Keratinocyte (primary cell): ENCODE measurements at regions not wholly inside any gene's neighbourhood (a gene's known extent, or its start where the extent isn't known, plus 50 kb on each side); places are given as distances from the start of the nearest gene placed in this dataset.

Experiments used
- DNase-seq: peaks from one replicate; pipeline ENCODE4 v3.0.0-alpha.2; 2011; ENCODE audit warnings: low read depth, missing footprints, low spot score
- FAIRE-seq: peaks from 2 replicates; lab custom pipeline; 2011; peaks lifted over from hg19 to GRCh38; lab: Jason Lieb, UNC
- H2AFZ ChIP-seq: 2 replicates; pipeline ENCODE4 v1.6.0; 2012; ENCODE audit warnings: low read length, control low read depth, inconsistent platforms; ENCODE audit not compliant: control insufficient read depth
- H3K27ac ChIP-seq: 2 replicates; pipeline ENCODE4 v1.5.1; 2011; ENCODE audit warnings: low read length; ENCODE audit not compliant: control insufficient read depth, insufficient read depth
- H3K27me3 ChIP-seq: 3 replicates; pipeline ENCODE4 v1.6.0; 2011; ENCODE audit warnings: low read length; ENCODE audit not compliant: control insufficient read depth, insufficient read depth; ENCODE audit errors: extremely low read depth
- H3K36me3 ChIP-seq, 2 experiments: 2 replicates in 1 of 2; 3 replicates in 1 of 2; pipeline ENCODE4 v1.5.1; 2011; ENCODE audit warnings: low read length in 2 of 2, mild to moderate bottlenecking in 1 of 2; ENCODE audit not compliant: control insufficient read depth in 2 of 2, insufficient read depth in 2 of 2; ENCODE audit errors: extremely low read depth in 1 of 2
- H3K4me1 ChIP-seq: 3 replicates; pipeline ENCODE4 v1.5.1; 2011; ENCODE audit warnings: low read length; ENCODE audit not compliant: control insufficient read depth, insufficient read depth; ENCODE audit errors: extremely low read depth
- H3K4me2 ChIP-seq: 3 replicates; pipeline ENCODE4 v1.6.0; 2011; ENCODE audit warnings: low read depth, low read length; ENCODE audit not compliant: control insufficient read depth, insufficient read depth; ENCODE audit errors: extremely low read depth
- H3K4me3 ChIP-seq, 3 experiments: fragments of 200-600 bp in 1 of 3; sonication (generic) in 1 of 3; 2 replicates in 2 of 3; 3 replicates in 1 of 3; pipeline ENCODE4 v1.5.1; 2011 to 2016; ENCODE audit warnings: low read length in 3 of 3, mild to moderate bottlenecking in 3 of 3, control low read depth in 2 of 3, inconsistent platforms in 1 of 3, low read depth in 1 of 3, mixed read lengths in 1 of 3, mixed run types in 1 of 3, moderate library complexity in 1 of 3; ENCODE audit not compliant: control insufficient read depth in 2 of 3, insufficient read depth in 2 of 3; ENCODE audit errors: extremely low read depth in 1 of 3
- H3K79me2 ChIP-seq: 2 replicates; pipeline ENCODE4 v1.6.0; 2012; ENCODE audit warnings: low read length; ENCODE audit not compliant: control insufficient read depth, insufficient read depth
- H3K9ac ChIP-seq: 3 replicates; pipeline ENCODE4 v1.6.0; 2011; ENCODE audit warnings: low read length; ENCODE audit not compliant: control insufficient read depth, insufficient read depth; ENCODE audit errors: extremely low read depth
- H3K9me1 ChIP-seq: 3 replicates; pipeline ENCODE4 v1.6.0; 2011; ENCODE audit warnings: low read length; ENCODE audit not compliant: control insufficient read depth, insufficient read depth; ENCODE audit errors: extremely low read depth
- H3K9me3 ChIP-seq: 2 replicates; pipeline ENCODE4 v1.5.1; 2012; ENCODE audit warnings: low read depth, low read length; ENCODE audit not compliant: control insufficient read depth
- H4K20me1 ChIP-seq: 3 replicates; pipeline ENCODE4 v1.6.0; 2011; ENCODE audit warnings: low read length; ENCODE audit not compliant: control insufficient read depth, insufficient read depth; ENCODE audit errors: extremely low read depth
- EZH2 ChIP-seq: IDR thresholded peaks from one replicate; pipeline ENCODE4 v1.6.1; 2012; ENCODE audit warnings: inconsistent platforms, mild to moderate bottlenecking, low read length, moderate library complexity
- dilution Hi-C: fragments of 300-500 bp; cut with MboI; formaldehyde crosslinking; loops from one replicate; pipeline ENCODE4 v1.7.0; 2020; ENCODE audit warnings: low sequenced_read_pairs; ENCODE audit not compliant: extremely low pct_ligation_motif_present
- TF ChIP-seq, protein P1 (sequence below), 3 experiments: IDR thresholded peaks in 1 of 3; conservative IDR thresholded peaks in 1 of 3; optimal IDR thresholded peaks in 1 of 3; 2 replicates in 2 of 3; 3 replicates in 1 of 3; pipeline versions ENCODE3 to v1.5.1; 2011; ENCODE audit warnings: low read length in 3 of 3, mild to moderate bottlenecking in 3 of 3, moderate library complexity in 2 of 3, control low read depth in 1 of 3, inconsistent platforms in 1 of 3; ENCODE audit not compliant: insufficient read depth in 2 of 3; ENCODE audit errors: extremely low read depth in 1 of 3

DNA sequence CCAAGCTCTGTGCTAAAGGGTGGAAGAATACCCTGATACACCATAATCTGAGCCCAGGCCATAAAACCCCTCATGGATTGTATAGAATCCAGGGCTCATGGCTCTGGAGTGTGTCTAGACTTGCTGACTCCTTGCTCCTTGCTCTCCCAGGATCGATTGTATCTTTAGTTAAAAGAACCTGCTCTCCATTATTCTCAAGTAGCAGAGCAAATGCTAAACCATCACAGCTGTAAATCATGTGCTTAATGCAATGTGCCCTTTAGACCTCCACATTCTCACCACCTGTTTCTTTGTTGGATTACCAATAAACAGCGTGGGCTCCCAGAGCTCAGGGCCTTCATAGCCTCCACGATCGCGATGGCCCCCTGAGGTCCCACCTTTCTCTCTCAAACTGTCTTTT, 411.6 kb upstream of the FBXO33 start:
- DNase-seq, result no peak

DNA sequence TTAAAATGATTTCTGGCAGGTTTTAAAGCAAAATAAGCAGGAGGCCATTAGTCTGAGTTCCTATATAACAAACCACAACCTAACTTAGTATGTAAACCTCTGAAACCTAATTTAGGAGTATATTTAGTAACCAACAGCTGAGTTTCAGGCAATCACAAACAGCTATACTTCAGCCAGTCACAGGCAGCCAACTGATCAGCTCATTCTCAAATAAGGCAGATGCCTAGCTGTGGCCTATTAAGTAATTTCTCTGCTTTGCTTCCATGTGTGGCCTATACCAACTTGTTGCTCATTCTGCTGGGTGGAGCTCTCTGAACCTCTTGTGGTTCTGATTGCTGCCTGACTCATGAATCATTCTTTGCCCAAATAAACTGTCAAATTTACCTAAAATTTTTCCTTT, 408.9 kb upstream of the FBXO33 start:
- Histone ChIP-seq H3K4me1 (no peaks in the 10 kb centered on the region), H3K9me3 (peaks cover 2% of the 10 kb centered on the region), H3K4me2 (no peak overlapping the region), H3K9me1 (no peaks in the 10 kb centered on the region), H3K9ac (no peak overlapping the region), H4K20me1 (no peaks in the 10 kb centered on the region), H3K36me3 (no peaks in the 10 kb centered on the region), H2AFZ (no peak overlapping the region), H3K27me3 (no peaks in the 10 kb centered on the region), H3K4me3 (no peak overlapping the region), H3K27ac (no peak overlapping the region), H3K79me2 (no peaks in the 10 kb centered on the region)
- dilution Hi-C loops, result no loop called here
- TF ChIP-seq, protein P1, sequence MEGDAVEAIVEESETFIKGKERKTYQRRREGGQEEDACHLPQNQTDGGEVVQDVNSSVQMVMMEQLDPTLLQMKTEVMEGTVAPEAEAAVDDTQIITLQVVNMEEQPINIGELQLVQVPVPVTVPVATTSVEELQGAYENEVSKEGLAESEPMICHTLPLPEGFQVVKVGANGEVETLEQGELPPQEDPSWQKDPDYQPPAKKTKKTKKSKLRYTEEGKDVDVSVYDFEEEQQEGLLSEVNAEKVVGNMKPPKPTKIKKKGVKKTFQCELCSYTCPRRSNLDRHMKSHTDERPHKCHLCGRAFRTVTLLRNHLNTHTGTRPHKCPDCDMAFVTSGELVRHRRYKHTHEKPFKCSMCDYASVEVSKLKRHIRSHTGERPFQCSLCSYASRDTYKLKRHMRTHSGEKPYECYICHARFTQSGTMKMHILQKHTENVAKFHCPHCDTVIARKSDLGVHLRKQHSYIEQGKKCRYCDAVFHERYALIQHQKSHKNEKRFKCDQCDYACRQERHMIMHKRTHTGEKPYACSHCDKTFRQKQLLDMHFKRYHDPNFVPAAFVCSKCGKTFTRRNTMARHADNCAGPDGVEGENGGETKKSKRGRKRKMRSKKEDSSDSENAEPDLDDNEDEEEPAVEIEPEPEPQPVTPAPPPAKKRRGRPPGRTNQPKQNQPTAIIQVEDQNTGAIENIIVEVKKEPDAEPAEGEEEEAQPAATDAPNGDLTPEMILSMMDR (optimal IDR thresholded peaks at IDR 0.05 in 1 of 3, IDR thresholded peaks at IDR 0.05 in 1 of 3, conservative IDR thresholded peaks at IDR 0.05 in 1 of 3; ENCODE audit: extremely low read depth in 1 of 3, insufficient read depth in 2 of 3, low read length in 3 of 3), result no peak
- no peak for TF ChIP-seq EZH2
- FAIRE-seq (no peak), DNase-seq (no peak)

More for the DNA sequence above, 411.6 kb upstream of the FBXO33 start:
- Histone ChIP-seq H3K4me2 (no peak overlapping the region), H3K79me2 (no peaks in the 10 kb centered on the region), H3K36me3 (no peaks in the 10 kb centered on the region), H3K27me3 (no peaks in the 10 kb centered on the region), H3K4me1 (no peaks in the 10 kb centered on the region), H3K4me3 (no peak overlapping the region), H3K9ac (no peak overlapping the region), H4K20me1 (no peaks in the 10 kb centered on the region), H3K9me3 (peaks cover 2% of the 10 kb centered on the region), H3K9me1 (no peaks in the 10 kb centered on the region), H2AFZ (no peak overlapping the region), H3K27ac (no peak overlapping the region)
- dilution Hi-C loops, result no loop called here
- no peak for FAIRE-seq
- TF ChIP-seq, protein P1 (optimal IDR thresholded peaks at IDR 0.05 in 1 of 3, IDR thresholded peaks at IDR 0.05 in 1 of 3, conservative IDR thresholded peaks at IDR 0.05 in 1 of 3; ENCODE audit: extremely low read depth in 1 of 3, insufficient read depth in 2 of 3, low read length in 3 of 3), result no peak
- no peak for TF ChIP-seq EZH2
